CD4-positive, alpha-beta T cell treated with Interleukin-12 subunit alpha and Interleukin-12 subunit beta, for 1 hour (primary cell): ENCODE measurements at regions not wholly inside any gene's neighbourhood (a gene's known extent, or its start where the extent isn't known, plus 50 kb on each side); places are given as distances from the start of the nearest gene placed in this dataset.
"Not testable (repeated sequence)": the region's sequence is repeated elsewhere in the genome, so short reads cannot be mapped to it uniquely, and the experiment has no call there.

ENCODE experiments used
- DNase-seq: peaks from one replicate; pipeline ENCODE4 v3.0.0-alpha.2; 2020

- DNase-seq: peak; percentile 16
Observed at GRCh38 chrX:65451663-65452062, 82.9 kb downstream of the LAS1L start.

- DNase-seq: no peak
Observed at GRCh38 chrX:65420154-65420553, 114.4 kb downstream of the LAS1L start.

- not testable (repeated sequence) for DNase-seq
Observed at GRCh38 chrX:65407662-65408061, 126.9 kb downstream of the LAS1L start.

DNA sequence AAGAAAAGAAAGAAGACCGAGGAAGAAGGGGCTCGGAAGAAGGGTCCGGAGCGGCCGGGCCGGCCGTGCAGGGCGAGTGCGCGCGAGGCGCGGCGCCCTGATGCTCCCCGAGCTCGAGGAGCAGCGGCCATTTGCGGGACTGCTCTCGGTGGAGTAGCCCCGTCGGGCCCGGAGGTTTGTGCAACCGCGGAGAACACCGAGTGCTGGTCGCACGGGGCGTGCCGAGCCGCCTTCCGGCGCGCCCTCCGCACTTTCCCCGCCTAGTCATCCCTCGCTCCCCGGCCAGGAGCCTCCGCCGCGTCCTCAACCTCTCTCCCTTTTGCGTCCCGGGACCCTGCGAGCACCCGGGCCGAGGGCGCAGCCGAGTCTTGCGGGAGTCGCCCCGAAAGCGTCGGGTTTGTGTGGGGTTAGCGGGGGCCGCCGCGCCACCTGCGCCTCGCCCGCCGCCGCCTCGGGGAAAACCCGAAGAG is 127.4 kb downstream of the LAS1L start:
- no peak for DNase-seq

- peak; percentile 0 for DNase-seq
Observed at GRCh38 chrX:65406532-65406931, 128.1 kb downstream of the LAS1L start.

- no peak for DNase-seq
Observed at GRCh38 chrX:65392284-65392683, 142.3 kb downstream of the LAS1L start.

- DNase-seq: not testable (repeated sequence)
Observed at GRCh38 chrX:65389120-65389519, 145.5 kb downstream of the LAS1L start.
